ENCODE measurements at regions not wholly inside any gene's neighbourhood (a gene's known extent, or its start where the extent isn't known, plus 50 kb on each side); places are given as distances from the start of the nearest gene placed in this dataset.

DNA sequence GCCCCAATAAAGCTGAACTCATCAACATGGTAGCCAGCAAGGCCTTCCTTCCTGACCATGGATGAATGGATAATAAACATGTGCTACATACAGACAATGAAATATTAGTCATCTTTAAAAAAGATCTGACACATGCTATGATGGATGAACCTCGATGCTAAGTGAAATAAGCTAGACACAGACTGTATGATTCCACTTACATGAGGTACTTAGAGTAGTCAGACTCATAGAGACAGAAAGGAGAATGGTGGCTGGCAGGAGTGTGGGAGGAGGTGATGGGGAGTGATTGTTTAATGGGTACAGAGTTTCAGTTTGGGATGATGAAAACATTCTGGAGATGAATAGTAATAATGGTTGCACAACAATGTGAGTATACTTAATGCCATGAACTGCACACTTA is 114.1 kb upstream of the SORCS3 start:
- ChIA-PET CTCF (no interaction called here), POLR2A (no interaction called here), RAD21 (ENCODE audit: low non-redundant PET in 1 of 2, low total read pairs in 2 of 2, uncharacterized antibody in 2 of 2, unreplicated experiment in 2 of 2) (no interaction called here)
- H3K36me3 ChIP-seq (ENCODE audit: control insufficient read depth in 1 of 2, insufficient read depth in 2 of 2, low read length in 2 of 2) = no peaks in the 10 kb centered on the region
- no peak overlapping the region for H3K9ac ChIP-seq (ENCODE audit: low read length)
- no peak overlapping the region for H3K27ac ChIP-seq (ENCODE audit: low read depth, low read length)
- DNase-seq (ENCODE audit: low read depth, low spot score) (no peak), ATAC-seq (no peak)
- no peaks in the 10 kb centered on the region for H4K20me1 ChIP-seq (ENCODE audit: insufficient read depth)
- BruUV-seq (replicated peaks) = no TSS peak
- H3K4me3 ChIP-seq (replicated peaks in 1 of 2; ENCODE audit: low read depth in 1 of 2, low read length in 2 of 2) = no peak overlapping the region
- no peaks in the 10 kb centered on the region for H3K4me1 ChIP-seq (ENCODE audit: control insufficient read depth in 1 of 2, insufficient read depth in 2 of 2, low read length in 2 of 2)
- intact Hi-C loops (cut with micrococcal nuclease) = no loop called here
- H3K4me2 ChIP-seq (ENCODE audit: low read length) = no peak overlapping the region
- H3K9me3 ChIP-seq (ENCODE audit: control insufficient read depth in 1 of 2, insufficient read depth in 1 of 2, low read depth in 1 of 2, low read length in 2 of 2) = no peaks in the 10 kb centered on the region
- no peaks in the 10 kb centered on the region for H3K9me2 ChIP-seq (ENCODE audit: insufficient read depth)
- H3K27me3 ChIP-seq (ENCODE audit: insufficient read depth, low read length) = peaks cover 39% of the 10 kb centered on the region; the same call in 1 of the 2 replicates
- H2AFZ ChIP-seq (ENCODE audit: low read depth, low read length, poor library complexity, severe bottlenecking) = no peak overlapping the region
- TF ChIP-seq ZNF274 (IDR thresholded peaks at IDR 0.05; ENCODE audit: low read depth, low read length) (no peak), ELF1 (IDR thresholded peaks at IDR 0.05; ENCODE audit: borderline replicate concordance, low read depth) (no peak), JUND (IDR thresholded peaks at IDR 0.05) (no peak), POLR2AphosphoS5 (IDR thresholded peaks at IDR 0.05; ENCODE audit: low read depth, low read length) (no peak), SRF (IDR thresholded peaks at IDR 0.05; ENCODE audit: low read depth) (no peak), EZH2 (IDR thresholded peaks at IDR 0.05) (no peak), EGR1 (IDR thresholded peaks at IDR 0.05; ENCODE audit: low read depth) (no peak), ZFX (IDR thresholded peaks at IDR 0.05) (no peak), SIN3A (IDR thresholded peaks at IDR 0.05; ENCODE audit: low read depth) (no peak), EZH2phosphoT487 (IDR thresholded peaks at IDR 0.05; ENCODE audit: borderline replicate concordance) (no peak), TCF7L2 (IDR thresholded peaks at IDR 0.05; ENCODE audit: borderline replicate concordance, extremely low read depth, insufficient read depth, insufficient read length) (no peak), MAX (IDR thresholded peaks at IDR 0.05) (no peak)
- TF ChIP-seq, protein P1, sequence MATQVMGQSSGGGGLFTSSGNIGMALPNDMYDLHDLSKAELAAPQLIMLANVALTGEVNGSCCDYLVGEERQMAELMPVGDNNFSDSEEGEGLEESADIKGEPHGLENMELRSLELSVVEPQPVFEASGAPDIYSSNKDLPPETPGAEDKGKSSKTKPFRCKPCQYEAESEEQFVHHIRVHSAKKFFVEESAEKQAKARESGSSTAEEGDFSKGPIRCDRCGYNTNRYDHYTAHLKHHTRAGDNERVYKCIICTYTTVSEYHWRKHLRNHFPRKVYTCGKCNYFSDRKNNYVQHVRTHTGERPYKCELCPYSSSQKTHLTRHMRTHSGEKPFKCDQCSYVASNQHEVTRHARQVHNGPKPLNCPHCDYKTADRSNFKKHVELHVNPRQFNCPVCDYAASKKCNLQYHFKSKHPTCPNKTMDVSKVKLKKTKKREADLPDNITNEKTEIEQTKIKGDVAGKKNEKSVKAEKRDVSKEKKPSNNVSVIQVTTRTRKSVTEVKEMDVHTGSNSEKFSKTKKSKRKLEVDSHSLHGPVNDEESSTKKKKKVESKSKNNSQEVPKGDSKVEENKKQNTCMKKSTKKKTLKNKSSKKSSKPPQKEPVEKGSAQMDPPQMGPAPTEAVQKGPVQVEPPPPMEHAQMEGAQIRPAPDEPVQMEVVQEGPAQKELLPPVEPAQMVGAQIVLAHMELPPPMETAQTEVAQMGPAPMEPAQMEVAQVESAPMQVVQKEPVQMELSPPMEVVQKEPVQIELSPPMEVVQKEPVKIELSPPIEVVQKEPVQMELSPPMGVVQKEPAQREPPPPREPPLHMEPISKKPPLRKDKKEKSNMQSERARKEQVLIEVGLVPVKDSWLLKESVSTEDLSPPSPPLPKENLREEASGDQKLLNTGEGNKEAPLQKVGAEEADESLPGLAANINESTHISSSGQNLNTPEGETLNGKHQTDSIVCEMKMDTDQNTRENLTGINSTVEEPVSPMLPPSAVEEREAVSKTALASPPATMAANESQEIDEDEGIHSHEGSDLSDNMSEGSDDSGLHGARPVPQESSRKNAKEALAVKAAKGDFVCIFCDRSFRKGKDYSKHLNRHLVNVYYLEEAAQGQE (IDR thresholded peaks at IDR 0.05; ENCODE audit: low read depth) = no peak
- TF ChIP-seq, protein P2, sequence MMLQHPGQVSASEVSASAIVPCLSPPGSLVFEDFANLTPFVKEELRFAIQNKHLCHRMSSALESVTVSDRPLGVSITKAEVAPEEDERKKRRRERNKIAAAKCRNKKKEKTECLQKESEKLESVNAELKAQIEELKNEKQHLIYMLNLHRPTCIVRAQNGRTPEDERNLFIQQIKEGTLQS (IDR thresholded peaks at IDR 0.05) = no peak
- H3K79me2 ChIP-seq (ENCODE audit: insufficient read depth, low read length) = no peaks in the 10 kb centered on the region
